ENCODE measurements at regions not wholly inside any gene's neighbourhood (a gene's known extent, or its start where the extent isn't known, plus 50 kb on each side); places are given as distances from the start of the nearest gene placed in this dataset.

DNA sequence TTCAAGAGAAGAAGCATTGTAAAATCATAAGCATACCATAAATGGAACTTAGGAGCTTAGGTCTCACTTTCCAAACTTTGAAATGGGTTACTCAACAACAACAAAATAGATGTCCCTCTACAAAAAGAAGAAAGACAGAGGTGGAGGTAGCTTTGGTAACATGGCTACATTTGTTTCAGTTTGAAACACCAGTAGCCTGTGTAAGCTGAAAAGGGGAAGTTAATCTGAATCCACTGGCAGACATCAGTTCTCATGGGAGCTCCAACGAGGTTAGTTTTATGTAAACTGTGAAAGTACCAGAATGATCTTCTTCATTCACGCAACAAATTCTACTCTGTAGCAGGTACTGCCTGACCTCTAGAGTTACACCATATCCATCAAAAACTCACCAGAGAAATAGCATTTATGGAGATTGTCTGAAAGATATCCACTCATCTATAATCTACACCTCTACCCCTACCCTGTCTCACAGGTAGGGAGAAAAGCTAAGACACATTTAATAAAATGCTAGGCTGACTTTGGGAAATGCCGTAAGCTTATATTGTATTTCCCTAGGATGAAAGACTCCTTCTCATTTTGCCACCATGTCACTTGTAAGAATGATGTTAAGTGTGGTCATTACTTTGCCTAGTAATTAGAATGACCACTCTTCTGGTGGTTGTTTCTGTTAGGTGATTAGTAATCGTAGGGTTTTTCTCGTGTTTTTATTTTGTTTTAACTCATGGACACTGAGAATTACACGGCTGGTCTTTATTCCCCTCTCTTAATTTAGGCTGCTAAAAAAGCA is 224.1 kb downstream of the ASCL1 start:
- TF ChIP-seq POLR2AphosphoS5 (IDR thresholded peaks at IDR 0.05; ENCODE audit: low read depth, low read length) = no peak
- no peak for TF ChIP-seq TAF1 (IDR thresholded peaks at IDR 0.05; ENCODE audit: borderline replicate concordance, low read depth, low read length)
